GM12875 (cell line): ENCODE measurements at regions not wholly inside any gene's neighbourhood (a gene's known extent, or its start where the extent isn't known, plus 50 kb on each side); places are given as distances from the start of the nearest gene placed in this dataset.
"Not testable (repeated sequence)": the region's sequence is repeated elsewhere in the genome, so short reads cannot be mapped to it uniquely, and the experiment has no call there.

Experiments
- H3K4me3 ChIP-seq: one replicate; pipeline ENCODE4 v1.5.1; 2011; ENCODE audit warnings: low read depth, low read length, control low read depth
- TF ChIP-seq, protein P1 (sequence below): IDR thresholded peaks from 2 replicates; pipeline ENCODE4 v1.5.1; 2011; ENCODE audit warnings: low read depth, mild to moderate bottlenecking, control low read depth, inconsistent platforms, low read length, moderate library complexity, borderline replicate concordance; ENCODE audit not compliant: insufficient read depth

DNA sequence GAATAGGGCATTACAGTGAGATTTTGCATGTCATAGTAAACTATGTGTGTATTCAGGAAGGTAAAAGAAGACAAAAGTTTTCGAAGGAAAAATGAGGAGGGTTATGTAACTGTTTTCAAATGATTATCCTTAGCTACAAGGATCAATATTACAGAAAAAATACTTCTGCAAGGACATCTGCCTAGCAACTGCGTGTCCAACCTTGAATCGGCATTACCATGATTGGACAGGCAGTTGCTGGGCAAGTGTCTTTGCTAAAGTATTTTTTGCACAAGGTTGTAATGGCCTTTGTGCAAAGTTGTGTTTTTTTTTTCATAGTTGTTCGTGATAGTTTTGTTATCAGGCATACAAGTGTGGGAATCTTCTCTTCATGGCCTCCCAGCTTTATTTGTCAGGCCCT, 136.8 kb downstream of the FASLG start:
- no peak overlapping the region for H3K4me3 ChIP-seq
- TF ChIP-seq, protein P1, sequence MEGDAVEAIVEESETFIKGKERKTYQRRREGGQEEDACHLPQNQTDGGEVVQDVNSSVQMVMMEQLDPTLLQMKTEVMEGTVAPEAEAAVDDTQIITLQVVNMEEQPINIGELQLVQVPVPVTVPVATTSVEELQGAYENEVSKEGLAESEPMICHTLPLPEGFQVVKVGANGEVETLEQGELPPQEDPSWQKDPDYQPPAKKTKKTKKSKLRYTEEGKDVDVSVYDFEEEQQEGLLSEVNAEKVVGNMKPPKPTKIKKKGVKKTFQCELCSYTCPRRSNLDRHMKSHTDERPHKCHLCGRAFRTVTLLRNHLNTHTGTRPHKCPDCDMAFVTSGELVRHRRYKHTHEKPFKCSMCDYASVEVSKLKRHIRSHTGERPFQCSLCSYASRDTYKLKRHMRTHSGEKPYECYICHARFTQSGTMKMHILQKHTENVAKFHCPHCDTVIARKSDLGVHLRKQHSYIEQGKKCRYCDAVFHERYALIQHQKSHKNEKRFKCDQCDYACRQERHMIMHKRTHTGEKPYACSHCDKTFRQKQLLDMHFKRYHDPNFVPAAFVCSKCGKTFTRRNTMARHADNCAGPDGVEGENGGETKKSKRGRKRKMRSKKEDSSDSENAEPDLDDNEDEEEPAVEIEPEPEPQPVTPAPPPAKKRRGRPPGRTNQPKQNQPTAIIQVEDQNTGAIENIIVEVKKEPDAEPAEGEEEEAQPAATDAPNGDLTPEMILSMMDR = no peak

DNA sequence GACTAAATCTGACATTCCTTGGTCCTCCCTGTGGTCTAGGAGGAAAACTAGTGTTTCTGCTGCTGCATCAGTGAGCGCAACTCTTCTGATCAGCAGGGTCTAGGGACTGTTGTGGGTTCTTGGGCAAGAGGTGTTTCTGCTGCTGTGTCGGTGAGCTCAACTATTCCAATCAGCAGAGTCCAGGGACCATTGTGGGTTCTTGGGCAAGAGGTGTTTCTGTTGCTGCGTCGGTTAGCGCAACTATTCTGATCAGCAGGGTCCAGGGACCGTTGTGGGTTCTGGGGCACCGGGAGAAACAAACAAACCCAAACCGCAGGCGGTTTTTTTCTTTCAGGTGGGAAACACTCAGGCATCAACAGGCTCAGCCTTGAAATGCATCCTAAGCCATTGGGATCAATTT, 140.9 kb downstream of the FASLG start:
- H3K4me3 ChIP-seq = not testable (repeated sequence)

DNA sequence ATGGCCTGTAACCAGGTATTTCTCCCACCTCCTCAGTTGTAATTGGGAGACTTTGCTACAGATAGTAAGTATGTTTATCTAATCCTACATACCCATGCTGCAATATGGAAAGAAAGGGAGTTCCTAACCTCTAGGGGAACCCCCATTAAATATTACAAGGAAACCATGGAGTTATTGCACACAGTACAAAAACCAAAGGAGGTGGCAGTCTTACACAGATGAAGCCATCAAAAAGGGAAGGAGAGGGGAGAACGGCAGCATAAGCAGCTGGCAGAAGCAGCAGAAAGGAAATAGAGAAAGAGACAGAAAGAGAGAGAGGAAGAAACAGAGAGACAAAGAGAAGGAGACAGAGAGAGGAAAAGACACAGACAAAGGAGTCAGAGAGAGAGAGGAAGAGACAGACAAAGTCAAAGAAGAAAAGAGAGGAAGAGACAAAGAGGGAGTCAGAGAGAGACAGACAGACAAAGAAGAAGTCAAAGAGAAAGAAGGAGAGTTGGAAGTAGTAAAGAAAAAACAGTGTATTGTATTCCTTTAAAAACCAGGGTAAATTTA, 142.9 kb downstream of the FASLG start:
- H3K4me3 ChIP-seq = no peak overlapping the region
- TF ChIP-seq, protein P1 = no peak

DNA sequence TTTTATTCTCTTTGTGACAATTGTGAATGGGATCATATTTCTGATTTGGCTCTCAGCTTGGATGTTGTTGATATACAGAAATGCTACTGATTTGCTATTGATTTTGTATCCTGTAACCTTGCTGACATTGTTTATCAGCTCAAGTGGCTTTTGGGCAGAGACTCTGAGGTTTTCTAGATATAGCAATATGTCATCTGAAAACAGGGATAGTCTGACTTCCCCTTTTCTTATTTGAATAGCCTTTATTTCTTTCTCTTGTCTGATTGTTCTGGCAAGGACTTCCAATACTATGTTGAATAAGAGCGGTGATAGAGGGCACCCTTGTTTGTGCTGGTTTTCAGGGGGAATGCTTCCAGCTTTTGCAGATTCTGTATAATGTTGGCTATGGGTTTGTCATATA, 150.8 kb downstream of the FASLG start:
- TF ChIP-seq, protein P1 = no peak

DNA sequence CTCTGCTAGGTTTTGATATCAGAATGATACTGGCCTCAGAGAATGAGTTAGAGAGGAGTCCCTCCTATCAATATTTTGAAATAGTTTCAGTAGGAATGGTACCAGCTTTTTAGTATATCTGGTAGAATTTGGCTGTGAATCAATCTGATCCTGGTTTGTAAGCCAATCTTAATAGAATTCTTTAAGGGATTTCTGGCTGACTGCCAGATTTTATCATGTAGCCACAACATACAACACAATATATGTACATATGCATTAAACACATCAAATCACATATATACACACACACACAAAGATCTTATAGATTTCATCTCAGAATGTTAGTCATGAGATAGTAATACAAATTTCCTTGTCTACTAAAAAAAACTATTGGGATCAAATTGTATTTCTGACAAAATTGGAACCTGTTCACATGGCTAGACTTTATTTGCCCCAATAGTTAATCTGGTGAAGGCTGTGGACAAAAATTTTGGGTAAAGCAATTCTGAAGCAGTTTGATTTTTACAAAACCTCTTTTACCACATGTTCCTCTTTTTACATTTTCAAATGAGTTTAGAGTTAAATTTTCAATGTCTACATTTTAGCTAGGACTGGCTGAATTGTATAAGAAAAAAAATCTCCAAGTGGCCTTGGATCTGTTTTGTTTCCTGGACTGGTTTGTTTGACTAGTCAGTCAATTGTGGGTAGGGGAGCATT, 151.7 kb downstream of the FASLG start:
- TF ChIP-seq, protein P1 = no peak
- H3K4me3 ChIP-seq = no peak overlapping the region

More for the DNA sequence above, 150.8 kb downstream of the FASLG start:
- H3K4me3 ChIP-seq = no peak overlapping the region

DNA sequence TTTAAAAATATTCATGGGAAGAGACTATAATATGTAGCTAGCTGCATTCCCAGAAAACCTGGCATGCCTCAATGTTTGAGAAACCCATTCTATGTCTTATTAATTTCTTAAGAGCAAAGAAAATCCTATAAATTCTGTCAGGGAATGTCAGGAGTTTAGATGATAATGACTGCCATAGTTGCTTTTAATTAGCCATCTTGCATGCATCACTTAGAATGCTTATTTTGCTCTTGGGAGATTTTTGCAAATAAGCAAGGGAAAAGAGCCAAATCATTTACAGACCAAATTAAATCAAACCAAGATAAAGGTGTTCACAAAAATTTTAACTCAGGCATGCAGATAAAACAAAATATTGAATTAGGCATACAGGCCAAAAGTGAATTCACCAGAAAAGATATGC, 152.8 kb downstream of the FASLG start:
- TF ChIP-seq, protein P1 = no peak
- no peak overlapping the region for H3K4me3 ChIP-seq

DNA sequence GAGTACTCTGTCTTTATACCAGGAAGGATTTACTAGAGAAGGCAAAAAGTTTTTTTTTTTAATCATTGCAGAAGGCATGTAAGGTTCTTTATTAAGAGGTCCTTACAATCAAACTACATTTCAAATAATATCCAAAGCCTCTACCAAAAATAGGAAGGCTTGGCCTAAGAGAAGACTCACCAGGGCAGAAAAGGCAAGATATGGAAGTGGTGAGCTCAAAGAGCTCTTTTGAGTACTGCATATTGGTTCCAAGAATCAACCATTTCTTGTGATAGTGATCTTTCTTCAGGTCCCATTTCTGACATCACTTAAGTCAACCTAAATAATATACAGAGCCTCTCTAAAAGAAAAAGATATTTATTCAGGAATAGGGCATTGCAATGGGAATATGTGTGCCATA, 153.2 kb downstream of the FASLG start:
- TF ChIP-seq, protein P1 = no peak
- H3K4me3 ChIP-seq = no peak overlapping the region
